Transverse colon (tissue), 4 donors: ENCODE measurements at regions not wholly inside any gene's neighbourhood (a gene's known extent, or its start where the extent isn't known, plus 50 kb on each side); places are given as distances from the start of the nearest gene placed in this dataset.

ENCODE experiments used
- DNase-seq: peaks from one replicate; pipeline ENCODE4 v3.0.0-alpha.2; 2019
- H3K27ac ChIP-seq, 4 donors: fragments of 200-600 bp; sonication (generic); 2 replicates each; pipeline ENCODE4 v1.5.1; 2016 to 2018; ENCODE audit warnings: inconsistent platforms in 4 of 4
- H3K27me3 ChIP-seq: fragments of 200-600 bp; sonication (generic); 2 replicates; pipeline ENCODE4 v1.5.1; 2017; ENCODE audit warnings: inconsistent platforms
- H3K36me3 ChIP-seq, 4 donors: fragments of 200-600 bp; sonication (generic); 2 replicates each; pipeline ENCODE4 v1.5.1; 2017 to 2019; ENCODE audit warnings: inconsistent platforms in 4 of 4
- H3K4me1 ChIP-seq, 4 donors: fragments of 200-600 bp; sonication (generic); 2 replicates each; pipeline ENCODE4 v1.5.1; 2017 to 2020; ENCODE audit warnings: inconsistent platforms in 4 of 4
- H3K4me3 ChIP-seq, 4 donors: fragments of 200-600 bp; sonication (generic); 1 replicate in 1 of 4; 2 replicates in 3 of 4; pipeline versions ENCODE4 v1.5.1 to v1.6.1; 2017 to 2019; ENCODE audit warnings: inconsistent platforms in 4 of 4
- H3K9me3 ChIP-seq, 2 donors: fragments of 200-600 bp; sonication (generic); 2 replicates each; pipeline ENCODE4 v1.5.1; 2017 to 2019; ENCODE audit warnings: inconsistent platforms in 2 of 2
- CTCF ChIP-seq, 5 experiments: fragments of 200-600 bp in 3 of 5; fragments of 450-650 bp in 2 of 5; sonication (generic) in 3 of 5; IDR thresholded peaks; 1 replicate in 2 of 5; 2 replicates in 3 of 5; pipeline ENCODE4 v1.5.1; 2016 to 2017; ENCODE audit warnings: antibody characterized with exemption in 5 of 5, inconsistent platforms in 3 of 5, mild to moderate bottlenecking in 2 of 5, moderate library complexity in 1 of 5
- EP300 ChIP-seq: sonication (generic); formaldehyde crosslinking; IDR thresholded peaks from one replicate; pipeline ENCODE4 v1.6.1; 2017; ENCODE audit warnings: antibody characterized with exemption, low read depth
- POLR2A ChIP-seq: fragments of 450-650 bp; IDR thresholded peaks from one replicate; pipeline ENCODE4 v1.6.1; 2016; ENCODE audit warnings: antibody characterized with exemption, mild to moderate bottlenecking, moderate library complexity
- POLR2AphosphoS5 ChIP-seq, 3 donors: sonication (generic); formaldehyde crosslinking; IDR thresholded peaks; one replicate each; pipeline ENCODE4 v1.6.1; 2016; ENCODE audit warnings: antibody characterized with exemption in 3 of 3
- WGBS, 2 donors: methylation state at CpG; one replicate each; pipeline ENCODE4 v1.1.5; 2018; ENCODE audit warnings: low coverage in 1 of 2; 5-methylcytosine and 5-hydroxymethylcytosine counted together
- in situ Hi-C, 4 donors: fragments of 200-750 bp; cut with MboI; loops; one replicate each; pipeline versions ENCODE4 v1.15.0 to v1.15.1; 2017; ENCODE audit warnings: low sequenced_read_pairs in 3 of 4, low pct_ligation_motif_present in 1 of 4, low pct_unique_long_range_greater_than_20kb in 1 of 4
- intact Hi-C: fragments of 100-400 bp; cut with DNase I; formaldehyde crosslinking; loops from one replicate; pipeline ENCODE4 v1.15.1; 2023; ENCODE audit warnings: low total_unique reads

- H3K4me1 ChIP-seq, result no peaks in the 10 kb centered on the region
- DNase-seq, result no peak
- intact Hi-C loops (no loop called here), in situ Hi-C loops (no loop called here)
- no peak overlapping the region for H3K4me3 ChIP-seq
- H3K36me3 ChIP-seq, result no peaks in the 10 kb centered on the region
- H3K27ac ChIP-seq, result no peak overlapping the region
- TF ChIP-seq CTCF (IDR thresholded peaks at IDR 0.05) (no peak), EP300 (no peak), POLR2A (no peak), POLR2AphosphoS5 (IDR thresholded peaks at IDR 0.05) (no peak)
- H3K27me3 ChIP-seq, result no peaks in the 10 kb centered on the region
- WGBS, 2 donors, result 74 to 84% methylated on average over 4 of the region's 4 CpGs
- no peaks in the 10 kb centered on the region for H3K9me3 ChIP-seq
Measured at GRCh38 chr12:33663000-33663654, 223.5 kb upstream of the SYT10 start.

GRCh38 chr12:33669349-33669748 lies 229.7 kb upstream of the SYT10 start:
- Histone ChIP-seq H3K27ac (no peak overlapping the region), H3K27me3 (no peaks in the 10 kb centered on the region), H3K4me1 (no peaks in the 10 kb centered on the region), H3K4me3 (no peak overlapping the region), H3K36me3 (no peaks in the 10 kb centered on the region), H3K9me3 (no peaks in the 10 kb centered on the region)
- in situ Hi-C loops, result no loop called here
- no peak for DNase-seq
- intact Hi-C loops, result no loop called here
- WGBS, 2 donors, result 35% methylated on average over 2 of the region's 2 CpGs
- TF ChIP-seq POLR2A, result no peak
- TF ChIP-seq EP300, result no peak
- TF ChIP-seq POLR2AphosphoS5 (IDR thresholded peaks at IDR 0.05), result no peak
- TF ChIP-seq CTCF (IDR thresholded peaks at IDR 0.05), result no peak

DNA sequence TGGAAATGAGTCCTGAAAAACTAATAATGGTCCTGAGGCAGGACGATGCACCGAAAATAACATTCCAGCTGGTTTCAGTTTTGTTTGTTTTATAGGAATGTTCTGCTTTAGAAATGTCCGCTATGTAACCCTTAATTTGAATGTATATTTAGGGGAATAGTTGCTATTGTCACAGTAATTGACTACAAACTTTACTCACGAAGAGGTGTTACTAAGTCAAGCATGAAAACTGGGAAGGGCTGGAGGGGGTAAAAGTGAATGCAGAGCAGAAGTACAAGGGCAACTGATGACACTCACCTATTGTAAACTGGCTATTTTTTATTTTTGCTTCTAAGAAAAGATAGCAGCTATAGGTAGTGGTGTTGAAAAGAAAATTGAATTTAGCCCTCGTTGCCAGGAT lies 230.7 kb upstream of the SYT10 start:
- in situ Hi-C loops, result no loop called here
- WGBS, 2 donors, result 38 to 50% methylated on average over 5 of the region's 5 CpGs

DNA sequence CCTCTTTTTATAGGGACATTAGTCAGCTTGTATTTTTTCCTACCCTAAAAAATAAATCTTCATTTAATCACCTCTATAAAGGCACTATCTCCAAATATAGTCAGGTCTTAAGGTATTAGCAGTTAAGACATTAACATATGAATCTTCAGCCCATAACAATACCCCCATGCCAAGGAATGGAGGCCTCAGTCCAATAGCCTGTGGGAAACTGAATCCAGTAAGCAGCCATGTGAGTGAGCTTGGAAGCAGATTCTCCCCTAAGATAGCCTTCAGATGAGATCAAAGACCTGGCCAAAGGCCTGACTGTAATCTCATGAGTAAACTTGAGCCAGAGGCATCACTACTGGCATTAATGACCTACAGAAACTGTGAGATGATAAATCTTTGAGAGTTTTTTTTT lies 232.1 kb upstream of the SYT10 start:
- intact Hi-C loops (no loop called here), in situ Hi-C loops (no loop called here)
- no peak for DNase-seq
- Histone ChIP-seq H3K36me3 (no peaks in the 10 kb centered on the region), H3K27me3 (no peaks in the 10 kb centered on the region), H3K9me3 (no peaks in the 10 kb centered on the region), H3K4me1 (no peaks in the 10 kb centered on the region), H3K27ac (no peak overlapping the region), H3K4me3 (no peak overlapping the region)
- no peak for TF ChIP-seq EP300
- no peak for TF ChIP-seq CTCF (IDR thresholded peaks at IDR 0.05)
- no peak for TF ChIP-seq POLR2A
- TF ChIP-seq POLR2AphosphoS5 (IDR thresholded peaks at IDR 0.05), result no peak

More for the DNA sequence above, 230.7 kb upstream of the SYT10 start:
- TF ChIP-seq EP300 (no peak), POLR2A (no peak)
- no peaks in the 10 kb centered on the region for H3K9me3 ChIP-seq
- H3K4me1 ChIP-seq, result no peaks in the 10 kb centered on the region
- no peak overlapping the region for H3K27ac ChIP-seq
- intact Hi-C loops, result no loop called here
- no peak overlapping the region for H3K4me3 ChIP-seq
- DNase-seq, result no peak
- no peaks in the 10 kb centered on the region for H3K27me3 ChIP-seq
- H3K36me3 ChIP-seq, result no peaks in the 10 kb centered on the region
